ENCODE measurements at regions not wholly inside any gene's neighbourhood (a gene's known extent, or its start where the extent isn't known, plus 50 kb on each side); places are given as distances from the start of the nearest gene placed in this dataset.

DNA sequence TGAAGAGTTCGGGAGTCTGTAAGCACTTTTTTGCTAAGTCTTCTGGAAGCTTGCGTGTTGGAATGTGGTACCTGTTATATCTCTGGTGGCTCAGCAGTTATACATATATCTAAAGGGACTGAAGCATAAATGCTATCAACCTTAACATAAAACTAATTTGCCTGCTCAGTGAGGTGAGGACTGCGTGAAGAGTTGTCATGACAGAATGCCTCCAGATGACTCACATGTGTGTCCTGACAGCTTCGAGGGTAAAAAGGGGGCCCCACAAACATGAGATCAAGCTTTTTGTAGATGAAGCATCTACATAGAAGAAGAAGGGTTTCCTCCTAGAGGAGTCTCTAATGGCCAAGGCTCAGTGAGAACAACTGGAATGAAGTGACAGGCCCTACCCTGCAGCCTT lies 88.8 kb upstream of the C3orf80 start:
- TF ChIP-seq, protein P1, sequence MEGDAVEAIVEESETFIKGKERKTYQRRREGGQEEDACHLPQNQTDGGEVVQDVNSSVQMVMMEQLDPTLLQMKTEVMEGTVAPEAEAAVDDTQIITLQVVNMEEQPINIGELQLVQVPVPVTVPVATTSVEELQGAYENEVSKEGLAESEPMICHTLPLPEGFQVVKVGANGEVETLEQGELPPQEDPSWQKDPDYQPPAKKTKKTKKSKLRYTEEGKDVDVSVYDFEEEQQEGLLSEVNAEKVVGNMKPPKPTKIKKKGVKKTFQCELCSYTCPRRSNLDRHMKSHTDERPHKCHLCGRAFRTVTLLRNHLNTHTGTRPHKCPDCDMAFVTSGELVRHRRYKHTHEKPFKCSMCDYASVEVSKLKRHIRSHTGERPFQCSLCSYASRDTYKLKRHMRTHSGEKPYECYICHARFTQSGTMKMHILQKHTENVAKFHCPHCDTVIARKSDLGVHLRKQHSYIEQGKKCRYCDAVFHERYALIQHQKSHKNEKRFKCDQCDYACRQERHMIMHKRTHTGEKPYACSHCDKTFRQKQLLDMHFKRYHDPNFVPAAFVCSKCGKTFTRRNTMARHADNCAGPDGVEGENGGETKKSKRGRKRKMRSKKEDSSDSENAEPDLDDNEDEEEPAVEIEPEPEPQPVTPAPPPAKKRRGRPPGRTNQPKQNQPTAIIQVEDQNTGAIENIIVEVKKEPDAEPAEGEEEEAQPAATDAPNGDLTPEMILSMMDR (IDR thresholded peaks at IDR 0.05): no peak
- TF ChIP-seq EP300 (IDR thresholded peaks at IDR 0.05): no peak
- no peak for TF ChIP-seq POLR2AphosphoS5 (IDR thresholded peaks at IDR 0.05)

Data from stomach (tissue), 4 donors.